CD14-positive monocyte (primary cell): ENCODE measurements at regions not wholly inside any gene's neighbourhood (a gene's known extent, or its start where the extent isn't known, plus 50 kb on each side); places are given as distances from the start of the nearest gene placed in this dataset.

ENCODE experiments used
- DNase-seq, 3 donors: peaks; one replicate each; pipeline ENCODE4 v3.0.0-alpha.2; 2011 to 2022
- H2AFZ ChIP-seq: 2 replicates; pipeline ENCODE4 v1.6.0; 2012; ENCODE audit warnings: mild to moderate bottlenecking, low read depth, low read length, inconsistent platforms; ENCODE audit not compliant: insufficient read depth, poor library complexity, severe bottlenecking
- H3K27ac ChIP-seq, 2 donors: 1 replicate in 1 of 2; 2 replicates in 1 of 2; pipeline ENCODE4 v1.5.1; 2012 to 2013; ENCODE audit warnings: low read length in 2 of 2, control low read depth in 1 of 2, inconsistent platforms in 1 of 2, low read depth in 1 of 2, mild to moderate bottlenecking in 1 of 2
- H3K27me3 ChIP-seq, 2 donors: one replicate each; pipeline versions ENCODE4 v1.6.0 to v1.6.1; 2011 to 2013; ENCODE audit warnings: low read length in 2 of 2; ENCODE audit not compliant: control insufficient read depth in 2 of 2, insufficient read depth in 2 of 2
- H3K36me3 ChIP-seq, 2 donors: replicated peaks in 1 of 2; 1 replicate in 1 of 2; 2 replicates in 1 of 2; pipeline versions ENCODE4 v1.5.1 to v1.6.1; 2012 to 2013; ENCODE audit warnings: low read length in 2 of 2, control low read depth in 1 of 2, inconsistent platforms in 1 of 2, mild to moderate bottlenecking in 1 of 2; ENCODE audit not compliant: insufficient read depth in 2 of 2, control insufficient read depth in 1 of 2
- H3K4me1 ChIP-seq, 2 donors: 1 replicate in 1 of 2; 2 replicates in 1 of 2; pipeline versions ENCODE4 v1.5.1 to v1.6.1; 2012 to 2013; ENCODE audit warnings: low read length in 2 of 2, control low read depth in 1 of 2, inconsistent platforms in 1 of 2, mild to moderate bottlenecking in 1 of 2, moderate library complexity in 1 of 2; ENCODE audit not compliant: insufficient read depth in 2 of 2, control insufficient read depth in 1 of 2
- H3K4me2 ChIP-seq: replicated peaks from 2 replicates; pipeline ENCODE3; 2012; ENCODE audit warnings: low read length, moderate library complexity, mild to moderate bottlenecking; ENCODE audit not compliant: poor library complexity, severe bottlenecking; ENCODE audit errors: extremely low read depth
- H3K4me3 ChIP-seq, 3 experiments: fragments of 200-600 bp in 1 of 3; sonication (generic) in 1 of 3; replicated peaks in 1 of 3; 1 replicate in 2 of 3; 2 replicates in 1 of 3; pipeline ENCODE4 v1.5.1; 2011 to 2013; ENCODE audit warnings: low read length in 3 of 3, mild to moderate bottlenecking in 3 of 3, control low read depth in 2 of 3, low read depth in 2 of 3, inconsistent platforms in 1 of 3, moderate library complexity in 1 of 3
- H3K79me2 ChIP-seq: 2 replicates; pipeline ENCODE4 v1.6.0; 2012; ENCODE audit warnings: mild to moderate bottlenecking, control low read depth, inconsistent platforms, low read length, moderate library complexity; ENCODE audit not compliant: insufficient read depth
- H3K9ac ChIP-seq: 2 replicates; pipeline ENCODE4 v1.6.0; 2017; ENCODE audit warnings: low read length, mild to moderate bottlenecking; ENCODE audit not compliant: insufficient read depth, poor library complexity, severe bottlenecking
- H3K9me3 ChIP-seq, 2 donors: replicated peaks in 1 of 2; 1 replicate in 1 of 2; 2 replicates in 1 of 2; pipeline versions ENCODE4 v1.5.1 to v1.6.1; 2012 to 2013; ENCODE audit warnings: low read length in 2 of 2, control low read depth in 1 of 2; ENCODE audit not compliant: control insufficient read depth in 1 of 2, insufficient read depth in 1 of 2
- H4K20me1 ChIP-seq: 2 replicates; pipeline ENCODE4 v1.6.0; 2012; ENCODE audit warnings: mild to moderate bottlenecking, low read length, control low read depth, moderate library complexity; ENCODE audit not compliant: insufficient read depth
- H3K27ac Mint-ChIP-seq, 7 donors: one replicate each; pipeline ENCODE4 v1.8.0; 2020; ENCODE audit warnings: mild to moderate bottlenecking in 7 of 7, mixed read lengths in 7 of 7, moderate library complexity in 6 of 7, inconsistent platforms in 2 of 7
- H3K27me3 Mint-ChIP-seq, 3 donors: one replicate each; pipeline ENCODE4 v1.8.0; 2021 to 2022; ENCODE audit warnings: low read depth in 3 of 3, mild to moderate bottlenecking in 3 of 3, mixed read lengths in 3 of 3, moderate library complexity in 3 of 3, inconsistent platforms in 1 of 3
- H3K36me3 Mint-ChIP-seq, 2 donors: one replicate each; pipeline ENCODE4 v1.8.0; 2020; ENCODE audit warnings: mixed read lengths in 2 of 2, inconsistent platforms in 1 of 2, mild to moderate bottlenecking in 1 of 2
- H3K4me1 Mint-ChIP-seq: one replicate; pipeline ENCODE4 v1.8.0; 2020; ENCODE audit warnings: mild to moderate bottlenecking, mixed read lengths
- H3K4me3 Mint-ChIP-seq, 2 donors: one replicate each; pipeline ENCODE4 v1.8.0; 2020; ENCODE audit warnings: mild to moderate bottlenecking in 2 of 2, mixed read lengths in 2 of 2, moderate library complexity in 1 of 2
- H3K9me3 Mint-ChIP-seq, 7 donors: one replicate each; pipeline ENCODE4 v1.8.0; 2020 to 2022; ENCODE audit warnings: mixed read lengths in 7 of 7, mild to moderate bottlenecking in 6 of 7, moderate library complexity in 6 of 7, inconsistent platforms in 2 of 7
- CTCF ChIP-seq: fragments of 200-600 bp; IDR thresholded peaks from one replicate; pipeline ENCODE4 v1.8.0; 2022; ENCODE audit warnings: antibody characterized with exemption, mild to moderate bottlenecking
- WGBS: methylation state at CpG from one replicate; pipeline ENCODE4 v1.1.5; 2013; ENCODE audit warnings: missing lambda C conversion rate; ENCODE audit not compliant: insufficient coverage; 5-methylcytosine and 5-hydroxymethylcytosine counted together
- intact Hi-C, 2 donors: fragments of 100-400 bp; cut with micrococcal nuclease; formaldehyde crosslinking; loops; one replicate each; pipeline versions ENCODE4 v1.15.0 to v1.15.1; 2023

GRCh38 chr5:160991205-160991604 is 139.2 kb upstream of the ATP10B start:
- Histone ChIP-seq H3K4me3 (no peak overlapping the region), H3K4me1 (no peaks in the 10 kb centered on the region), H4K20me1 (no peaks in the 10 kb centered on the region), H3K79me2 (no peaks in the 10 kb centered on the region), H3K9me3 (no peaks in the 10 kb centered on the region), H3K36me3 (no peaks in the 10 kb centered on the region), H3K4me2 (no peak overlapping the region), H2AFZ (no peak overlapping the region), H3K9ac (no peak overlapping the region), H3K27me3 (no peaks in the 10 kb centered on the region), H3K27ac (no peak overlapping the region)
- Mint-ChIP-seq H3K9me3 (peaks cover 0 to 8% (median 4%) of the 10 kb centered on the region in 7 donors), H3K27ac (no peak overlapping the region), H3K36me3 (no peaks in the 10 kb centered on the region), H3K4me1 (no peaks in the 10 kb centered on the region), H3K27me3 (peaks cover 0 to 3% (median 0%) of the 10 kb centered on the region in 3 donors), H3K4me3 (no peak overlapping the region)
- intact Hi-C loops, result no loop called here
- no peak for DNase-seq
- no peak for TF ChIP-seq CTCF
- no CpG with 5 or more reads among the region's 1 CpG for WGBS

DNA sequence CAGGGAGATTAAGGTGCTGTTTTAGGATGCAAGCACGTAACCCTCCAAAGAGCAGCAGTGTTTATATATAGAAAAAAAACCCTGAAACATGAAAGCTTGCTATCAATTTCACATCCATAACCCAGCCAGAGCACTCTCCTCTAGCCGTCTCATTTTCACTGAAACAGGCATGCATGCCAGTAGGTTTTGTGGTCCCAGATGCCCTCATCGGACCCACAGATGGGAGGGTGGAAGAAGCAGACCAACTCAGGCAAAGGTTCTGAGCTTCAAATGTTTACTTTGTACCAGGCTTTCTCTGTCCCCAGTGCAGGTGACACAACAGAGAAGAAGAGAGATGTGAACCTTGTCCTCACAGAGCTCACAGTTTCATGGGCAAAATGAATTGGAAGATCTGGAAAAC is 127.4 kb upstream of the ATP10B start:
- Histone ChIP-seq H3K4me2 (no peak overlapping the region), H3K27me3 (no peaks in the 10 kb centered on the region), H4K20me1 (no peaks in the 10 kb centered on the region), H3K4me1 (no peaks in the 10 kb centered on the region), H2AFZ (no peak overlapping the region), H3K9ac (no peak overlapping the region), H3K4me3 (no peak overlapping the region), H3K9me3 (peaks cover 0 to 5% of the 10 kb centered on the region in 2 donors), H3K36me3 (no peaks in the 10 kb centered on the region), H3K27ac (no peak overlapping the region), H3K79me2 (no peaks in the 10 kb centered on the region)
- Mint-ChIP-seq H3K9me3 (peaks cover 0 to 6% (median 4%) of the 10 kb centered on the region in 7 donors), H3K36me3 (no peaks in the 10 kb centered on the region), H3K4me3 (no peak overlapping the region), H3K4me1 (no peaks in the 10 kb centered on the region), H3K27ac (no peak overlapping the region), H3K27me3 (peaks cover 0 to 6% (median 2%) of the 10 kb centered on the region in 3 donors)
- no peak for TF ChIP-seq CTCF
- DNase-seq, result no peak
- intact Hi-C loops, result no loop called here
- 86% methylated on average over 1 of the region's 3 CpGs for WGBS
